GM12872 (cell line): ENCODE measurements at regions not wholly inside any gene's neighbourhood (a gene's known extent, or its start where the extent isn't known, plus 50 kb on each side); places are given as distances from the start of the nearest gene placed in this dataset.

Experiments
- TF ChIP-seq, protein P1 (sequence below): IDR thresholded peaks from 3 replicates; pipeline ENCODE4 v1.5.1; 2011; ENCODE audit warnings: low read depth, mild to moderate bottlenecking, low read length, moderate library complexity; ENCODE audit not compliant: insufficient read depth

DNA sequence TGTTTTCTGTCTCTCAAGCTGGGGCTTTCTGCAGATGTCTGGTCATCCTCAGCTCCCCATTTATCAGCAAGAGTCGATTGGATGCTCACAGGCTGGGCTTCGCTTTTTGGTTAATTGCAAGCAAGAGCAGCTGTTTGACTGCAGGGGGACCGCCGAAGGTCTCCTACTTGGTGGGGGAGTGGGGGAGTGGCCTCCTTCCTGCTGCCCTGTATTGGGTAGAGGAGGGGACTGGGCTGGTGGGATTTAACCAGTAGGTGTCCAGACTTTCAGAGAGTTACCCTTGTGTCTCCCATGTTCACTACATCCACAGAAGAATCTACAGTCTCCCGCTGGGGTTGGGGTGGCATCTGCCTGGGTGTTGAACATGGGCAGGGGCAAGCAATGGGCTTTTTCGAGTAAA, 78.7 kb downstream of the PLXNA1 start:
- TF ChIP-seq, protein P1, sequence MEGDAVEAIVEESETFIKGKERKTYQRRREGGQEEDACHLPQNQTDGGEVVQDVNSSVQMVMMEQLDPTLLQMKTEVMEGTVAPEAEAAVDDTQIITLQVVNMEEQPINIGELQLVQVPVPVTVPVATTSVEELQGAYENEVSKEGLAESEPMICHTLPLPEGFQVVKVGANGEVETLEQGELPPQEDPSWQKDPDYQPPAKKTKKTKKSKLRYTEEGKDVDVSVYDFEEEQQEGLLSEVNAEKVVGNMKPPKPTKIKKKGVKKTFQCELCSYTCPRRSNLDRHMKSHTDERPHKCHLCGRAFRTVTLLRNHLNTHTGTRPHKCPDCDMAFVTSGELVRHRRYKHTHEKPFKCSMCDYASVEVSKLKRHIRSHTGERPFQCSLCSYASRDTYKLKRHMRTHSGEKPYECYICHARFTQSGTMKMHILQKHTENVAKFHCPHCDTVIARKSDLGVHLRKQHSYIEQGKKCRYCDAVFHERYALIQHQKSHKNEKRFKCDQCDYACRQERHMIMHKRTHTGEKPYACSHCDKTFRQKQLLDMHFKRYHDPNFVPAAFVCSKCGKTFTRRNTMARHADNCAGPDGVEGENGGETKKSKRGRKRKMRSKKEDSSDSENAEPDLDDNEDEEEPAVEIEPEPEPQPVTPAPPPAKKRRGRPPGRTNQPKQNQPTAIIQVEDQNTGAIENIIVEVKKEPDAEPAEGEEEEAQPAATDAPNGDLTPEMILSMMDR: no peak

DNA sequence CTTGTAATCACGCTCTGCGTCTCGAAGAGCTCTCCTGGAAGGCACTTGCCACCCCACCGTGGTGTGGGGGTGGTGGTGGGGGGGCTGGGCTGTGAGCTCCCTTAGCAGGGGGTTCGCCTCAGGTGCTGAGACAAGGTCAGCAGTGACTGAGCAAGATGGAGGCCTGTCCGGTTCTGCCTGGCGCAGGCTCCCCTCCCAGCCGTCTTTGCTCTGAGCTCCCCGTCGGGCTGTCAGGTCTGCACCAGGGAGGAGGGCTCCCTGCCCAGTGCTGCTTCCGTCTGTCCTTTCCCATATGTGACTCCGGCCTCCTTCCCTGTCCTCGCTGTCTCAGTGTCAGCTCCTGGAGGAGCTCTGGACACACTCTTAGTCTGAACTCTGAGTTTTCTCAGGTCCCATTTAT, 80.0 kb downstream of the PLXNA1 start:
- TF ChIP-seq, protein P1: no peak

DNA sequence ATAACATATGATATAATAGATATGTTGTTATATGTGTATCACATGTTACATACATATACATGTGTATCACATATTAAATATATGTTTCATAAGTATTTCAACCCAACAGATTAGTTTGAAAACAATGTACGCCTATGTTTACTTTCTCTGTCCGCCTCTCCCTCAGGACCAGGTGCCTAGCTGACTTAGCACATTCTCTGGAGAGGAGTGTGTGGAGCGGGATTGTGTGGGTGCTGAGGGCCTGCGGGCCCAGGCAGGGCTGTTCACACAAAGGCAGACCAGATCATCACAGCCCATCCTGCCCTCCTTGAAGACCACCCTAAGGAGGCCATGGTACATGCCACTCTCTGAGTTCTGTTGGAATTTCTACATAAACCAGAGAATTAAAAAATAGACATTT, 81.0 kb downstream of the PLXNA1 start:
- TF ChIP-seq, protein P1: no peak

DNA sequence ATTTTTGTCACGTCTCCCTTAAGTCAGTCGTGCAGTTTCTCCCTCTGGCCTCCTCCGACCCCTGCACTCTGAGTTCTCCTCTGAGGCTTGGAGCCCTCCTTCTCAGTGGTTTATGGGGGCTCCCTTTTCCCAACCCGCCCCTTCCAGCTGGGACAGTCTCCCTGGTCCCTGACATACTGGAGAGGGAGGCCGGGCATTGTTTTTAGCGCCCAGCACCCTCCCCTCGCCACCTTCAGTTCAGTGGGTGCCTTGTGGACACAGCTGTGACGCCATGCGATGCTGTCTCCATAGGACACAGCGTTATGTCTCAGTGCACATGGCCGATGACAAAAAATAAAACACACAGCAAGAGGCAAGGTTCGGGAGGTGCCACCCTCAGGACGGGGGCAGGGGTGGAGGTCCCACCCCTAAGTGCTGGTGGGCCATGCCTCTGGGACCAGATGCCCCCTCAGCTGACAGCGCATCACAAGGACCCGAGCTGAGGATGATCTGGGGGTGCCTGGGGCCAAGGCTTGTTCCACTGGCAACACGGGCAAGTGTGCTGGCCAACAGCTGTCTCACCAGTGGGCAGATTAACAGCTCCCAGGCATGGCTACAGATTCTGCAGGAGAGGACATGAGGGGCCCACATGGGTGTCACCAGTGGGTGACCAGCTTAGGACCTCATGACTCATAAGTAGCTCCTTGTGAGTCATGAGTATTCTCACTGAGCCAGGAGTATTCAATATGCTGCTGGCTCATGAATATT, 81.6 kb downstream of the PLXNA1 start:
- TF ChIP-seq, protein P1: no peak

DNA sequence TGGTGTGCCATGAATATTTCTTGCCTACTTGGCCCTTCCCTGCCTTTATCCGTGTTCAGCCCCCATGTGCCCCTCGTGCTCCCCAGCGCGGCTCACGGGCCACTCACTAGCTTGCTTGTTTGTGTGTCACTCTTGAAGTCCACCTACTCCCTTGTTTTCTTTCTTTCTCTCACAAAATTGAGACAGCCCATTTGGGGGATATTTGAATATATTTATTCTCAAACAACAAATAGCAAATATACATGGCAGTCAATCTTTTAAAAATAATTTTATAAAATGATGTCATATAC, 82.2 kb downstream of the PLXNA1 start:
- TF ChIP-seq, protein P1: no peak

DNA sequence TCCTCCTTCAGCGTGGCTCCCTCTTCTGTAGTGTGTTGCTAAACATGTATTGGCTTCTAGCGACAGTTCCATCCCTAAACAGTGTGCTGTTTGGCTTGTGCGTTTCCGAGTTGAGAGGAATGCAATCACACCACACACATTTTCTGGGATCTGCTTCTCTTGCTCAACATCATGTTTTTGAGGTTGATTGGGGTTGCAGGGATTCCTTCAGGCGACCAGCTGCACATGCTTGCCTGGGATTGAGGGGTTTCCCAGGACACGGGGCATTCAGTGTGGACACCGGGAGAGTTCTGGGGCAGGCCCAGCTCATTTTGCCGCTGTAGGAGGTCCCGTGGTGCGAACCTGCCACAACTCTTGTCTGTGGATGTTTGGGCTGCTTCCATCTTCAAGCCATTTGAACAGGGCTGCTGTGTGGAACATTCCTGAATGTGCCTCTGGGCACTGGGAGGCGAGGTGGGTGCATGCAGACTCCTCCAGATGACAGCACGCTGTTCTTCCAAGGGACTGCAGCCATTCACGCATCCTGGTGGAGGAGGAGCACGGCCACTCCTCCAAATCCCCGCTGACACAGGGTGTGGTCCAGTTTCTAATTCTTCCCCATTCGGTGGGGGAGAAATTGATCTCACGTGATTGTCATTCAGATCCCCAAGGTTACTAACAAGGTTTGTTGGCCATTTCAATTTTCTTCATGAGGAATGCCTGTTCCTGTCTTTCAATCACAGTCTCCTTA, 82.8 kb downstream of the PLXNA1 start:
- TF ChIP-seq, protein P1: no peak

DNA sequence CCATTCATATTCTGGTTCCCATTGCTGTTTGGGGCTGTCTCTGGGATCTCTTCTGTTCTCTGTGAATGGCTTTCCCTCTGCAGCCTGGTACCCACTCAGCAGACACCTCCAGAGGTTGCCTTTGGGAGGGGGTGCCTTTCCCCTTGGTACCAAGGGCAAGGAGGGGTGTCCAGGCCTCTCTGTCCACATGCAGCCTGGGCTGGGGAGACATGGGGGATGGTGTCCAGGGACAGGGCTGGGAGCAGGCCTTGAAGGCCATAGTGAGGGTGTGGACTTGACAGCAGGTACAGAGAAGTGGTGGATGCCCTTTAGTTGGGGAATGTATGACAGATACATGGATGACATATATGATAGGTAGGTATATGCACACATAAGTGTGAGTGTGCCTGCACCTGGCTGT, 83.7 kb downstream of the PLXNA1 start:
- TF ChIP-seq, protein P1: no peak
